Ishikawa (cell line): ENCODE measurements at regions not wholly inside any gene's neighbourhood (a gene's known extent, or its start where the extent isn't known, plus 50 kb on each side); places are given as distances from the start of the nearest gene placed in this dataset.

ENCODE experiments used
- CEBPB ChIP-seq: IDR thresholded peaks from 2 replicates; pipeline ENCODE4 v1.6.1; 2012
- EP300 ChIP-seq: IDR thresholded peaks from 2 replicates; pipeline ENCODE4 v1.6.1; 2012; ENCODE audit warnings: borderline replicate concordance

DNA sequence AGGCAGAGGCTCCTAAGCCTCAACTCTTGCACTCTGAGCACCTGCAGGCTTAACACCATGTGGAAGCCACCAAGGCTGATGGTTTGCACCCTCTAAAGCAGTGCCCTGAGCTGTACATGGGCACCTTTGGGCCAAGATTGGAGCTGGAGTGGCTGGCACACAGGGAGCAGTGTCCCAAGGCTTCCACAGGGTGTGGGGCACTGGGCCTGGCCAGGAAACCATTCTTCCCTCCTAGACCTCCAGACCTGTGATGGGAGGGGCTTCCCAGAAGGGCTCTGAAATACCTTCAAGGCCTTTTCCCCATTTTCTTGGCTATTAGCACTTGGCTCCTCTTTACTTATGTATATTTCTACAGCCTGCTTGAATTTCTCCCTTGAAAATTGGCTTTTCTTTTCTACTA is 67.9 kb upstream of the PPM1J start:
- TF ChIP-seq EP300 (no peak), CEBPB (no peak)
